ENCODE measurements at regions not wholly inside any gene's neighbourhood (a gene's known extent, or its start where the extent isn't known, plus 50 kb on each side); places are given as distances from the start of the nearest gene placed in this dataset.
A peak's percentile ranks its signal among the peaks of the same experiment; 100 is the strongest.

DNA sequence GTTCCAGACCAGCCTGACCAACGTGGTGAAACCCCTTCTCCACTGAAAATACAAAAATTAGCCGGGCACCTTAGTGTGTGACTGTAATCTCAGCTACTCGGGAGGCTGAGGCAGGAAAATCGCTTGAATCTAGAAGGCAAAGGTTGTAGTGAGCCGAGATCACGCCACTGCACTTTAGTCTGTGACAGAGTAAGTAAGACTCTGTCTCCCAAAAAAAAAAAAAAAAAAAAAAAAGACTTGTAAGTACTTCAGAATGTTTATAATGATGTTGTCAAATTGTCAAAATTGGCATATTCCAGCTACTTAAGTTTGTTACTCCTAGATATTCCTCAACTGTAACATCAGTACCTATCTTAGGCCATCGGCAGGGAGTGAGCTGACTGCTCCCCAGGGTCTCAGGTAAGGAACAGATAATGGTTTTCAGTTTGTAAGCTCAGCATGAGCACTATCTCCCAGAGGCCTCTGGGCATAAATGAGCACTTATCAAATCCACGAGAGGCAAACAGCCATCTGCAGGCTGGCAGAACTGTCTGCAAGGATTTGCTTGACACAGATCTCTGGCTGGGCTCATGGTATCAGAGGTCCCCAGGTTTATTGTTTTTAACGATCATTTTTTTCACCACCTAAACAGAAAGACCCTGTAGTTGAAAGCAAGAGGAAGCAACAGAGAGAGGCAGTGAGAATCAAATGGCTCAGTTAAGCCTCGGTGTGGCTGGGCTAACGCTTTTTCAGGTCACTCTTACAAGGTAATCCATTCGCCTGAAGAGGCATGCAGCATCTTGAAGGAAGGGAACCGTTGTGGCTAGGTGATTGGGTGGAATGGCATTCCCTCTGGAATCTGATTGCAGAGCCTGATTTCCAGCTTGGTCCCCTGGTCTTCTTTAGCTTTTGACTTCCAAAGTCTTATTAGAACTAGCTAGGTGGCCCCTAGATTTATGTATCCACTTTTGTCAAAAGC, 115.9 kb downstream of the LY86 start:
- H3K27ac ChIP-seq (ENCODE audit: low read depth, low read length), result no peak overlapping the region
- peaks cover 20% of the 10 kb centered on the region for H3K4me1 ChIP-seq (ENCODE audit: control insufficient read depth, insufficient read depth, low read length)
- peak in 1 of 6 donors; percentile 66 for DNase-seq (ENCODE audit: low read depth in 4 of 6, low spot score in 6 of 6)
- H3K9me3 ChIP-seq (ENCODE audit: control insufficient read depth, insufficient read depth, low read length), result no peaks in the 10 kb centered on the region
- H3K4me3 ChIP-seq (ENCODE audit: low read depth, low read length), result no peak overlapping the region
- H3K27me3 ChIP-seq (ENCODE audit: control insufficient read depth, insufficient read depth, low read length), result no peaks in the 10 kb centered on the region
- no peaks in the 10 kb centered on the region for H3K36me3 ChIP-seq (ENCODE audit: control insufficient read depth, insufficient read depth, low read length)
- WGBS (ENCODE audit: insufficient coverage), result 73% methylated on average over 4 of the region's 13 CpGs

DNA sequence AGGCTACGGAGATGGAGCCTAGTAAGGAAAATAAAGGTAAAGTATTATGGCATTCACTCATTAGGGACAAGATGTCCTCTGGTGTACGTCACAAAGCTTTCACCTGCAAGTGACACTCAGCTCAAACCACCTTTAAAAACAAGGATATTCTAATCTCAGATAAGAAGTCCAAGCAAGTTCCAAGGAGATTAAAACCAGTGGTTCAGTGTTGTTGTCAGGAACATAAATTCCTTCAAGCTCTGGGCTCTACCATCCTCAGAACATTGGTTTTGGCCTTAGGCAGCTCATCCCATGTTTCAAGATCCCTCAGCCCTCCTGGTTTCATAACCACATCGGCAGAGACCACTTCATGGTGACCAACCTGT, 116.5 kb downstream of the LY86 start:
- 100% methylated on average over 1 of the region's 3 CpGs for WGBS (ENCODE audit: insufficient coverage)
- DNase-seq (ENCODE audit: low read depth in 4 of 6, low spot score in 6 of 6), result no peak
- peaks cover 14% of the 10 kb centered on the region for H3K4me1 ChIP-seq (ENCODE audit: control insufficient read depth, insufficient read depth, low read length)
- H3K27me3 ChIP-seq (ENCODE audit: control insufficient read depth, insufficient read depth, low read length), result no peaks in the 10 kb centered on the region
- H3K36me3 ChIP-seq (ENCODE audit: control insufficient read depth, insufficient read depth, low read length), result no peaks in the 10 kb centered on the region
- no peak overlapping the region for H3K4me3 ChIP-seq (ENCODE audit: low read depth, low read length)
- H3K9me3 ChIP-seq (ENCODE audit: control insufficient read depth, insufficient read depth, low read length), result no peaks in the 10 kb centered on the region
- H3K27ac ChIP-seq (ENCODE audit: low read depth, low read length), result no peak overlapping the region

DNA sequence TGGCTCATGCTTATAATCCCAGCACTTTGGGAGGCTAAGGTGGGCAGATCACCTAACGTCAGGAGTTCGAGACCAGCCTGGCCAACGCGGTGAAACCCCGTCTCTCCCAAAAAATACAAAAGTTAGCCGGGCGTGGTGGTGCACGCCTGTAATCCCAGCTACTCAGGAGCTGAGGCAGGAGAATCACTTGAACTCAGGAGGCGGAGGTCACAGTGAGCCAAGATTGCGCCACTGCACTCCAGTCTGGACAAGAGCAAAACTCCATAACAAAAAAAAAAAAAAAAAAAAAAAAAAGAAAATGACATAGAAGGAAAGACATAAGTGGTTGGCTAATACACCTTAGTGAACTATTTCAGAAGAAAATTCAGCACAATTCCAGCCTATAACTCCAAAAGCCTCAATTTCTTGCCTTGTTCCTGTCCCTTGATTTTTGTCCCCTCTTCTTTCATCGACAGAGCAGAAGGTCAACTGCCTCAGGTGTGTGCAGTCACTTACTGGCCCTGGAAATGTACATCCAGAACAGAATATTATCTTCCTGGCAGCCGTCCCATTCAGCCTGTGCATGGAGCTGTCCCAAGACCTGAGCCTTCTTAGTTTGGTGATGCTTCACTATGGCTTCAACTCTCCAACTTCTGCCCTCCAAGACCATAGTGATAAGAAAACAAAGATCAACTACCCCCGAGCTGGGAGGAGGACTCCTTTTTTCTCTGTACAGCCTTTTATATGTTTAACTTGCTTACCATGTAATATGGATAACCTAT, 117.6 kb downstream of the LY86 start:
- 96% methylated on average over 7 of the region's 13 CpGs for WGBS (ENCODE audit: insufficient coverage)
- Histone ChIP-seq H3K27ac (ENCODE audit: low read depth, low read length) (no peak overlapping the region), H3K27me3 (ENCODE audit: control insufficient read depth, insufficient read depth, low read length) (no peaks in the 10 kb centered on the region), H3K4me1 (ENCODE audit: control insufficient read depth, insufficient read depth, low read length) (peaks cover 3% of the 10 kb centered on the region), H3K36me3 (ENCODE audit: control insufficient read depth, insufficient read depth, low read length) (no peaks in the 10 kb centered on the region), H3K4me3 (ENCODE audit: low read depth, low read length) (no peak overlapping the region), H3K9me3 (ENCODE audit: control insufficient read depth, insufficient read depth, low read length) (no peaks in the 10 kb centered on the region)
- no peak for DNase-seq (ENCODE audit: low read depth in 4 of 6, low spot score in 6 of 6)

DNA sequence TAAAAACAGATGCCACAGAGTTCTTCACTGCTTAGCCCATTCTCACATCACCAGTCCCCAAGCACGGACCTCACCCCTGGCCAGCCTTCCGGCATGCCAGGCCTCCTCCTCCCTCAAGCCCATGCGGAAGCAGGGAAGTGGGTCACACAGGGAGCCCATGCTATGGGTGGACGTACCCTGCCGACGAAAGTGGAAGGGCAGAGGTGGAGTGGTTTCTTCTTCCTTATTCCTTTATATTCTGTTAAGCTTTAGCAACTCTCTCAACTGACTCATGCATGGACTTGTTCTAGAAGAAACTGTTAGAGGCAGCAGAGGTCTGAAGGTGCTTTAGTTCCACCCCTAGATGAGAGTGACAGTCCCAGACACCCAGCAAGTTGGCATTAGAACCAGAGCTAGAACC, 118.6 kb downstream of the LY86 start:
- no peak for DNase-seq (ENCODE audit: low read depth in 4 of 6, low spot score in 6 of 6)
- 94% methylated on average over 2 of the region's 6 CpGs for WGBS (ENCODE audit: insufficient coverage)
- Histone ChIP-seq H3K27me3 (ENCODE audit: control insufficient read depth, insufficient read depth, low read length) (no peaks in the 10 kb centered on the region), H3K27ac (ENCODE audit: low read depth, low read length) (no peak overlapping the region), H3K36me3 (ENCODE audit: control insufficient read depth, insufficient read depth, low read length) (no peaks in the 10 kb centered on the region), H3K9me3 (ENCODE audit: control insufficient read depth, insufficient read depth, low read length) (no peaks in the 10 kb centered on the region), H3K4me1 (ENCODE audit: control insufficient read depth, insufficient read depth, low read length) (peaks cover 4% of the 10 kb centered on the region), H3K4me3 (ENCODE audit: low read depth, low read length) (no peak overlapping the region)

DNA sequence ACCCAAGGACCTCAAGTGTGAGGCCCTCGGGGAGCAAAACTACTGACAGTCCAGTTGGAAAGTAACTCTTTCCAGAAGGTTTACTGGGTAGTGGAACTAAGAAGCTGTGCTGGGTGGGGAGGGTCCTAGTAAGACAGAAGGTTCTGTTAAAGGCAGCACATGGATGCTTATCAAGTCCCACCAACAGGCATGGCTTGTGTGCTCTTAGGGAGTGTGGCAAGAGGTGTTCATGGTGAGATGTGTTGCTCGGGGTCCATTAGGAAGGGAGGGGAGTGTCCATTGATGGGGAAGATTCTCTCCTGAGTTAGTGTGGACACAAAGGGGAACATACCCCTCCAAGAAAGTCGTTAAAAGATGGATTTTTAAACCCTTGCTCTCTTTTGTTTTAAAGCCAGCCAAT, 120.6 kb downstream of the LY86 start:
- Histone ChIP-seq H3K27ac (ENCODE audit: low read depth, low read length) (no peak overlapping the region), H3K9me3 (ENCODE audit: control insufficient read depth, insufficient read depth, low read length) (no peaks in the 10 kb centered on the region), H3K4me1 (ENCODE audit: control insufficient read depth, insufficient read depth, low read length) (peaks cover 24% of the 10 kb centered on the region), H3K27me3 (ENCODE audit: control insufficient read depth, insufficient read depth, low read length) (no peaks in the 10 kb centered on the region), H3K36me3 (ENCODE audit: control insufficient read depth, insufficient read depth, low read length) (no peaks in the 10 kb centered on the region), H3K4me3 (ENCODE audit: low read depth, low read length) (no peak overlapping the region)
- DNase-seq (ENCODE audit: low read depth in 4 of 6, low spot score in 6 of 6), result no peak
- 87% methylated on average over 1 of the region's 3 CpGs for WGBS (ENCODE audit: insufficient coverage)

DNA sequence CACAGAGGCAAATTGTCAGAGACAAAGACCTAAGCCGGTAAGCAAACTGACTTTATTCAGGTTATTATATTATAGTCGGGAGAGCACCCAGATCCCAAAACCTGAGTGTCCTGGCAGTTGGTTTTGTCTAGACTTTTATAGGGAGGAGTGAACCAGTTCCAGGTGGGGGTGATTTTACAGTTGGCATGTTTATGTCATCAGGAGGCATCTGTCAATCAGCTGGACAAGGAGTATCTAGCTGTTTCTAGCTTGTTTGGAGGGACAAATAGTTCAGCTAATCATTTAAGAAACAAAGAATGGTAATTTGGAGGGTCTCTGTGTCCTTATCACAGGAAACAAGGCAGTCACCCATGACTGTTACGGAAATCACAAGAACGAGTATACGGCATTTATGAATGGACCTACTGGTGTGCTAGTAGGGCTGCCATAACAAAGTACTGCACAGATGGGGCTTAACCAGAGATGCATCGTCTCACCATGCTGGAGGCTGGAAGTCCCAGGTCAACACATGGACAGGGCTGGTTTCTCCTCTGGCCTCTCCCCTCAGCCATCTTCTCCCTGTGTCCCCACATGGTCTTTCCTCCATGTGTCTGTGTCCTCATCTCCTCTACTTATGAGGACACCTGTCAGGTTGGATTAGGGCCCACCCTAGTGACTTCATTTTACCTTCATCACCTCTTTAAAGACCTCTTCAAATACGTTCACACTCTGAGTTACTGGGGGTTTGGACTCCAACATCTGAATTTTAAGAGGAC, 122.7 kb downstream of the LY86 start:
- H3K27me3 ChIP-seq (ENCODE audit: control insufficient read depth, insufficient read depth, low read length), result no peaks in the 10 kb centered on the region
- no peaks in the 10 kb centered on the region for H3K9me3 ChIP-seq (ENCODE audit: control insufficient read depth, insufficient read depth, low read length)
- H3K27ac ChIP-seq (ENCODE audit: low read depth, low read length), result no peak overlapping the region
- H3K4me1 ChIP-seq (ENCODE audit: control insufficient read depth, insufficient read depth, low read length), result peaks cover 36% of the 10 kb centered on the region
- H3K36me3 ChIP-seq (ENCODE audit: control insufficient read depth, insufficient read depth, low read length), result no peaks in the 10 kb centered on the region
- 58% methylated on average over 4 of the region's 7 CpGs for WGBS (ENCODE audit: insufficient coverage)
- no peak overlapping the region for H3K4me3 ChIP-seq (ENCODE audit: low read depth, low read length)
- no peak for DNase-seq (ENCODE audit: low read depth in 4 of 6, low spot score in 6 of 6)

DNA sequence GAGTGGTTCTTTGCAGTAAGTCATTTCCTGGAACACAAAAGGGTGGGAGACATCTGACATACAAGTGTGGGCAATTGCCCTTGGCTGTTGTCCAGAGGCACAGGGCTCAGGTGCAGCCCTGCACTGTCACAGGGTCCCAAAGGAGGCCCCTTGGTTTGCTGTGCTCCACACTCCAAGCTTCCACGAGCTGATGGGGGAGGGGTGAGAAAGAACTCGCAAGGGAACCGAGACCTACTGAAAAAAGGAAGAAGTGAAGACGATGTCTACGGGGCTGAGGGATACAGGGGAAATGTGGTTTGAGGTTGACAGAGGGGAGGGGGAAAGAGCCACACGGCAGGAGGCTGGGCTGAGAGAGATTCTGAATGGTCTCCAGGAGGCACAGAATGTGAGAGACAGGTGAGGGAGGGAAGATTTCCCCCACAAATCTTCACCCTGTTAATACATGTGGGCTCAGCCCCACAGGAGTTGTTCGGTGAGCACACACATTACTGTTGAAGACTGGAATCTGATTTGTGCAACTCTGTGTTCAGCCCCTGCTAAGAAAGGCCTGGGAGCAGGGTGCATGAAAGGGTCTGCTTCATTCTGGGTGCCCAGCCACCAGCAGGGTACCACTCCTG, 123.4 kb downstream of the LY86 start:
- Histone ChIP-seq H3K4me1 (ENCODE audit: control insufficient read depth, insufficient read depth, low read length) (peaks cover 36% of the 10 kb centered on the region), H3K27ac (ENCODE audit: low read depth, low read length) (no peak overlapping the region), H3K36me3 (ENCODE audit: control insufficient read depth, insufficient read depth, low read length) (no peaks in the 10 kb centered on the region), H3K4me3 (ENCODE audit: low read depth, low read length) (no peak overlapping the region), H3K27me3 (ENCODE audit: control insufficient read depth, insufficient read depth, low read length) (no peaks in the 10 kb centered on the region), H3K9me3 (ENCODE audit: control insufficient read depth, insufficient read depth, low read length) (no peaks in the 10 kb centered on the region)
- DNase-seq (ENCODE audit: low read depth in 4 of 6, low spot score in 6 of 6), result no peak
- 43% methylated on average over 5 of the region's 7 CpGs for WGBS (ENCODE audit: insufficient coverage)

DNA sequence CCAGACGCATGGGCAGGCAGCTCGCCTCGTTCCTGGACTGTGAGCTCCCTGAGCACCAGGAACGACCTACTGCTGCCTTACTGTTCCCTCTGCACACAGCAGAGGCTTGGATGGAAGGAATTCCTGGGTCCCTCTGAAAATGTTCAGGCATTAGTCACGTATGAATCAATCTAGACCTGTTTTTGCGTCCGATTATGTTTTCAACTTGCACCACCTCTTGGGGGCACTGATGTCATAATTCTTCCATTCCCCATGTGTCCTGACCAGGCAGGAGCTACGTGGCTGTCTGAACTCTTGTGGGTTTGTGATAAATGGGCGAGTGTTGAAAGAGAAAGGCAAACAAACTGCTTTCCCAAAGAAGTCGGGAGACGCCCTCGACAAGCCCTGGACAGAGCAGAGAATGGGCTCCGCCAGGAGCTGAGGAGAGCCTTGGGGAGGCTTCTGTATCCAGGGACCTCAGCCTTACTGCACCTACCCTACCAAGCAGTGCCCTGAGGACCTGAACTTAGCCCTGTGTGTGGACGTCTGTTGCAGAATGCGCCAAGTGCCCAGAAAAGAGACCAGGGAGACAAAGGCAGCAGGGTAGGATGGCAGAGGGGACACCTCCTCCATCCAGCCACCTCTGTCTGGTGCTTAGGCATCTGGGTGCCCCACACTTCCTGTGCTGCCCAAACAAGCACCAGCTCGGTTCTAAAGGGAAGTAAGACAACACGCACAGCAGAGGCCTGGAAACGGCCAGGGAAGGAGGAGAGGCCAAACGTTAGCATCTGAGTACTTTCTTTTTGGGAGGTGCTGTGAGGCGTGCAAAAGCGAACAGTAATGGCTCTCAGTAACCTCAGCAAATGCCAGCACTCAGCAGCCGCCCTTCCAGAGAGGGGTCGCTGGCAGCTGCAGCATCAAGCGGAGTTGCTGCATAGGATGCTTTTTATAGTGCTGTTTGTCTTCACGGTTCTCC, 124.2 kb downstream of the LY86 start:
- H3K27me3 ChIP-seq (ENCODE audit: control insufficient read depth, insufficient read depth, low read length), result no peaks in the 10 kb centered on the region
- no peaks in the 10 kb centered on the region for H3K9me3 ChIP-seq (ENCODE audit: control insufficient read depth, insufficient read depth, low read length)
- H3K4me1 ChIP-seq (ENCODE audit: control insufficient read depth, insufficient read depth, low read length), result peaks cover 36% of the 10 kb centered on the region
- no peak overlapping the region for H3K4me3 ChIP-seq (ENCODE audit: low read depth, low read length)
- peak overlapping the region; percentile 66 for H3K27ac ChIP-seq (ENCODE audit: low read depth, low read length)
- H3K36me3 ChIP-seq (ENCODE audit: control insufficient read depth, insufficient read depth, low read length), result no peaks in the 10 kb centered on the region
- peak in 2 of 6 donors; percentile 49 to 74 for DNase-seq (ENCODE audit: low read depth in 4 of 6, low spot score in 6 of 6)
- WGBS (ENCODE audit: insufficient coverage), result 31% methylated on average over 17 of the region's 25 CpGs

Data from spinal cord (tissue), 9 donors.